Glomerular visceral epithelial cell (primary cell): ENCODE measurements at regions not wholly inside any gene's neighbourhood (a gene's known extent, or its start where the extent isn't known, plus 50 kb on each side); places are given as distances from the start of the nearest gene placed in this dataset.

Source experiments
- DNase-seq: peaks from one replicate; pipeline ENCODE4 v3.0.0-alpha.2; 2016; ENCODE audit errors: extremely low spot score

DNA sequence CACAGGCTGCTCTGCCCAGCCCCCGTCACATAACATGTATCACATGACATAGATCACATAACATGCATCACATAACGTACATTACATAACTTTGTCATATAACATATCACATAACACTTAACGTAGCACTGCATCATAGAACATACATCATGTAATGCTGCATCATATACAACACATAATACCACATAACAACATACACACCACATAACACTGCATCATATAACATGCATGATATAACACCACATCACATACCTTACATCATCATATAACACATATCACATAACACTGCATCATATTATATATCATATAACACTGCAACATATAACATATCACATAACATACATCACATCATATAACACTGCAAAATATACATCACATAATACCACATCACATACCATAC, 83.8 kb downstream of the AXIN2 start:
- DNase-seq = no peak

GRCh38 chr17:65474660-65475059, 86.8 kb downstream of the AXIN2 start:
- DNase-seq = no peak

DNA sequence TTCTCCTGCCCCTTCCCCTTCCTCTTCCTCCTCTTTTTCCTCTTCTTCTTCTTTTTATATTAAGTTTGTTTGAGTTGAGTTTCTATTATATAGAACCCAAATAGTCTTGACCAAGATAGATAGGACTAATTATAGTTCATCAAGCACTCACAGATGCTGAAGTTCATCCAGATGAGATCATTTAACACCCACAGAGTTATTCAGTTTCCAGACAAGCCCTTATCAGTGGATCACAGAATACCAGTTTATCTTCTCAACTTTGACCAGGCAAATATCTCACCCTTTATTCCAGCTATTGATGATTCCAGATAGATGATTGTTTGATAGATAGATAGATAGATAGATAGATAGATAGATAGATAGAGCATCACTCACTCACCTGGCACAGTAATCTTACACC, 87.5 kb downstream of the AXIN2 start:
- DNase-seq = no peak

GRCh38 chr17:65473363-65473762, 88.1 kb downstream of the AXIN2 start:
- no peak for DNase-seq

GRCh38 chr17:65472666-65473309, 88.7 kb downstream of the AXIN2 start:
- DNase-seq = no peak

GRCh38 chr17:65470783-65471182, 90.7 kb downstream of the AXIN2 start:
- DNase-seq = no peak

GRCh38 chr17:65468321-65468720, 93.1 kb downstream of the AXIN2 start:
- no peak for DNase-seq

GRCh38 chr17:65467156-65467555, 94.3 kb downstream of the AXIN2 start:
- DNase-seq = no peak

GRCh38 chr17:65466547-65466946, 94.9 kb downstream of the AXIN2 start:
- no peak for DNase-seq

GRCh38 chr17:65463242-65463641, 98.2 kb downstream of the AXIN2 start:
- DNase-seq = no peak

GRCh38 chr17:65459677-65460347, 101.6 kb downstream of the AXIN2 start:
- DNase-seq = no peak

- DNase-seq = no peak
Measured at GRCh38 chr17:65457635-65458257, 103.7 kb downstream of the AXIN2 start.

DNA sequence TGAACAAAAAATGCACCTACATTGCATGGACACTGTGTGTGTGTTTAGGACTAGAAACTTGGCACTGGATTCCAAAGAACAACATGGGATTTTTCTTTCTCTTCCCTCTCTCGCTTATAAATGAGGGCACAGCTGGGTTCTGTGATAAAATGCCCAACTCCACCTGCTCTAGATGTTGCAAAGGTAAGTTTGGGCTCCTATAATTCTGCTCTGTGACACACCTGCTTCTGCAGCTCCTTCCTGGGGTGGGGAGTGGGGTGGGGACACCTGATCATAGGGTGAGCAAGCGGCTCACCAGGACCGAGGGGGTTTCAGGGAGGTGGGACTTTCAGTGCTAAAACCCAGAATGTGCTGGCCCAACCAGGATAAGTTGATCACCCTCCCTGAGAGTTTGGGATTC, 104.3 kb downstream of the AXIN2 start:
- DNase-seq = no peak

GRCh38 chr17:65456368-65457151, 104.9 kb downstream of the AXIN2 start:
- DNase-seq = no peak

- no peak for DNase-seq
Measured at GRCh38 chr17:65455972-65456343, 105.5 kb downstream of the AXIN2 start.

DNA sequence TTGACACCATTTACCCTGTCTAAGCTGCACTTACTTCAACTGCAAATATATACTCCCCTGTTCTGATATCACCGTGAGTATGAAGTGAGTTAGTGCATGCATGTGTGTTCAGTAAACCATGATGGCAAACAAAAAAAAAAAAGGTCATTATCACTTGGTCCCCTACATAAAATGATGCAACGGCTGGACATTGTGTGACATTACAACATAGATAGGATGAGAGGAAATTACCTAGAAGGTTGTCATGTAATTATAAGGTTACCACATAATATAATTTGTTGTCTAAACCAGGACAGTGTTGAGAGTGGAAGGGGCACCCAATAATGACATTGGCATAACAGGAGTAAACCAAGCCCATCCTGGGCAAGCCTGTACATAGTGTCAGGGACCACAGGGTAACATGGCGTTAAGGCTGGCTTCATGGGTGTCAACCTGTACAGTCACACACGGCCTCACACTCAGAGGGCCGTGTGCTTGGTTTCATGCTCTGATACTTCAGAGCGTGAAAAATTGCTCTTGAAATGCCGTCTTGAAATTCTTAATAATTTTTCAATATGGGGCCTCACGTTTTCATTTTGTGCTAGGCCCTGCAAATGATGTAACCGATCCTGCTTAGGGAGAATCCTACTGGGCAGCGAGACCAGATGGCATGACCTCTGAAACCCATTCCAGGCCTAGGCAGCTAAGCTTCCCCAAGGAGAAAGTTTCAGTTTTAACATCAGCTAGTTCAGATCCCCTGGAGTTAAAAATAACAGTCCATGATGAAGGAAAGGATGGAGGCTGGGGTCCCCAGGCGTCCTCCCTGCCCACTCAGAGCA, 106.1 kb downstream of the AXIN2 start:
- no peak for DNase-seq

GRCh38 chr17:65453204-65453931, 108.1 kb downstream of the AXIN2 start:
- DNase-seq = no peak

DNA sequence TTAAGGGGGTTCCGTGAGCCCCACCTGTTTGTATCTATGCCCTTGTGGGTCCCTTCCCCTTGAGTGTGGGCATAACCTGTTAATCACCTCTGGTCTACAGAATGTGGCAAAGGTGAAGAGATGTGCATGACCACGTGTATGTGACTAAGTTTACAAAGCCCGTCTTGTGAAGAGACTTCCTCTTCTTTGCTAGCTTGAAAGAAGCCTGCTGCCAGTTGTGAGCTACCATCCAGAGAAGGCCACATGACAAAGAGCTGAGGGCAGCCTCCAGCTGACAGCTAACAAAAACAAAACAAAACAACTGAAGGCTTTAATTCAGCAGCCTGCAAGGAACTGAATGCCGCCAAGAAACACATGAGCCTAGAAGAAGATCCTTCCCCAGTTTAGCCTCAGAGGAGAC, 112.0 kb downstream of the AXIN2 start:
- no peak for DNase-seq

- DNase-seq = no peak
Measured at GRCh38 chr17:65447823-65448222, 113.6 kb downstream of the AXIN2 start.

DNA sequence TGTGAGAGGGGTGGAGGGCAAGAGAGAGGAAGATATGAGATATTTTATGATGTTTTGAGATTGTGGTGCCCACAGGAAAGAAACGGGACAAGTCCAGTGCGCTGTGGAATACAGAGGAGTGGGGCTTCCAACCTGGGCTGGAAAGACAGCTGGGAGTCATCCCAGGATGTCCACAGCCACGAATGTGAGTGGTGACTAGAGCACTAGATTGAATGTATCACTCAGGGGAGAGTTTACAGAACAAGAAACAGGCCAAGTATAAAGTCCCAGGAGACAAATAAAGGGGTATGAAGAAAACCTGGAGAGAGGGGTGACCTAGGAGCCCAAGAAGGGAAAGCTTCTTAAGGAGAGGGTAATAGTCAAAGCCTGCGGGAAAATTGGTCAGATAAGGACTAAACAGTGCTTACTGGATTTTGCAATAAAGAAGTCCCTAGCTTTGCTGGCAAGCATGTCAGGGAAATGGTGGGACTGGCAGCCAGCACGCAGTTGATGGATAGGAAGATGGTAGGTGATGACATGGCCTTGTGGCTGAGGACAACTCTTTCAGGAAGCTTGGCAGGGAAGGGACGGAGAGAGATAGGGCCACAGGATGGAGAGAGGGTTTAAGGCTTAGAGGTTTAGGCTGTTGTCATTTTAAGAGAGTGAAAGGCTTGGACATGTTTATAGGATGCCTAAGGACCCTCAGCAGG, 114.5 kb downstream of the AXIN2 start:
- no peak for DNase-seq
